ENCODE measurements at regions not wholly inside any gene's neighbourhood (a gene's known extent, or its start where the extent isn't known, plus 50 kb on each side); places are given as distances from the start of the nearest gene placed in this dataset.

GRCh38 chr15:46260937-46261336, 626.1 kb downstream of the SQOR start:
- dilution Hi-C loops (cut with HindIII; ENCODE audit: low sequenced_read_pairs, unreplicated experiment) (no loop called here), intact Hi-C loops (cut with micrococcal nuclease) (no loop called here), in situ Hi-C loops (cut with MboI; ENCODE audit: low sequenced_read_pairs) (no loop called here)
- no peak overlapping the region for H3K4me3 ChIP-seq (ENCODE audit: insufficient read depth, low read depth, low read length)
- no peak overlapping the region for H3K23ac ChIP-seq (ENCODE audit: low read depth, low read length)
- H4K5ac ChIP-seq (ENCODE audit: low read depth, low read length), result no peak overlapping the region
- no peak overlapping the region for H2BK120ac ChIP-seq (ENCODE audit: low read depth, low read length)
- ATAC-seq (ENCODE audit: low read depth) (no peak), DNase-seq (no peak)
- H4K8ac ChIP-seq (ENCODE audit: low read depth in 2 of 2, low read length in 2 of 2), result no peak overlapping the region
- POLR2A ChIA-PET (ENCODE audit: unreplicated experiment), result no interaction called here
- H2BK20ac ChIP-seq (ENCODE audit: low read depth, low read length), result no peak overlapping the region
- no peaks in the 10 kb centered on the region for H3K27me3 ChIP-seq (ENCODE audit: control insufficient read depth, insufficient read depth, low read length)
- no peak overlapping the region for H2BK5ac ChIP-seq (ENCODE audit: low read depth, low read length, poor library complexity, severe bottlenecking)
- no peaks in the 10 kb centered on the region for H3K79me1 ChIP-seq (ENCODE audit: low read depth in 1 of 2, low read length in 2 of 2)
- no TSS peak for BruUV-seq (replicated peaks)
- H3K27ac ChIP-seq (ENCODE audit: insufficient read depth, low read length), result no peak overlapping the region
- no peak overlapping the region for H2BK15ac ChIP-seq (ENCODE audit: low read depth, low read length)
- no peak overlapping the region for H3K14ac ChIP-seq (replicated peaks; ENCODE audit: low read depth, low read length)
- no peaks in the 10 kb centered on the region for H3K36me3 ChIP-seq (ENCODE audit: control insufficient read depth, insufficient read depth, low read length)
- no peak overlapping the region for H3K9ac ChIP-seq (ENCODE audit: low read depth, low read length)
- H3K4me1 ChIP-seq (ENCODE audit: control insufficient read depth, insufficient read depth, low read length), result no peaks in the 10 kb centered on the region
- H3K18ac ChIP-seq (ENCODE audit: low read depth, low read length), result no peak overlapping the region
- no peak overlapping the region for H3K4me2 ChIP-seq (ENCODE audit: low read depth, low read length)
- no peak overlapping the region for H3K56ac ChIP-seq (ENCODE audit: extremely low read depth, insufficient read depth, low read length)
- no CpG with 5 or more reads among the region's 3 CpGs for WGBS, 2 experiments (ENCODE audit: extremely low coverage in 2 of 2, insufficient read length in 1 of 2)
- TF ChIP-seq RCOR1 (IDR thresholded peaks at IDR 0.05; ENCODE audit: insufficient replicate concordance, low read length) (no peak), MXI1 (IDR thresholded peaks at IDR 0.05; ENCODE audit: borderline replicate concordance, low read depth, low read length) (no peak), RFX5 (IDR thresholded peaks at IDR 0.05; ENCODE audit: low read depth, low read length) (no peak)
- TF ChIP-seq, protein P1, sequence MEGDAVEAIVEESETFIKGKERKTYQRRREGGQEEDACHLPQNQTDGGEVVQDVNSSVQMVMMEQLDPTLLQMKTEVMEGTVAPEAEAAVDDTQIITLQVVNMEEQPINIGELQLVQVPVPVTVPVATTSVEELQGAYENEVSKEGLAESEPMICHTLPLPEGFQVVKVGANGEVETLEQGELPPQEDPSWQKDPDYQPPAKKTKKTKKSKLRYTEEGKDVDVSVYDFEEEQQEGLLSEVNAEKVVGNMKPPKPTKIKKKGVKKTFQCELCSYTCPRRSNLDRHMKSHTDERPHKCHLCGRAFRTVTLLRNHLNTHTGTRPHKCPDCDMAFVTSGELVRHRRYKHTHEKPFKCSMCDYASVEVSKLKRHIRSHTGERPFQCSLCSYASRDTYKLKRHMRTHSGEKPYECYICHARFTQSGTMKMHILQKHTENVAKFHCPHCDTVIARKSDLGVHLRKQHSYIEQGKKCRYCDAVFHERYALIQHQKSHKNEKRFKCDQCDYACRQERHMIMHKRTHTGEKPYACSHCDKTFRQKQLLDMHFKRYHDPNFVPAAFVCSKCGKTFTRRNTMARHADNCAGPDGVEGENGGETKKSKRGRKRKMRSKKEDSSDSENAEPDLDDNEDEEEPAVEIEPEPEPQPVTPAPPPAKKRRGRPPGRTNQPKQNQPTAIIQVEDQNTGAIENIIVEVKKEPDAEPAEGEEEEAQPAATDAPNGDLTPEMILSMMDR (conservative IDR thresholded peaks at IDR 0.05; ENCODE audit: low read depth, low read length), result no peak
- H2AK9ac ChIP-seq (replicated peaks; ENCODE audit: low read depth, low read length, poor library complexity), result no peak overlapping the region
- peaks cover 12% of the 10 kb centered on the region for H3K9me3 ChIP-seq (ENCODE audit: control insufficient read depth, insufficient read depth, low read length)
- H4K20me1 ChIP-seq (ENCODE audit: insufficient read depth, low read length), result no peaks in the 10 kb centered on the region
- H4K91ac ChIP-seq (ENCODE audit: insufficient read depth, low read depth, low read length), result no peak overlapping the region
- H2AFZ ChIP-seq (replicated peaks; ENCODE audit: low read length, poor library complexity), result no peak overlapping the region
- CTCF ChIA-PET, result no interaction called here
- no peak overlapping the region for H3K4ac ChIP-seq (ENCODE audit: low read depth, low read length)
- H3K9me1 ChIP-seq (ENCODE audit: insufficient read depth, low read length), result no peaks in the 10 kb centered on the region
- no peak overlapping the region for H2AK5ac ChIP-seq (ENCODE audit: low read depth, low read length)

Data from IMR-90 (cell line).